ENCODE measurements at regions not wholly inside any gene's neighbourhood (a gene's known extent, or its start where the extent isn't known, plus 50 kb on each side); places are given as distances from the start of the nearest gene placed in this dataset.

DNA sequence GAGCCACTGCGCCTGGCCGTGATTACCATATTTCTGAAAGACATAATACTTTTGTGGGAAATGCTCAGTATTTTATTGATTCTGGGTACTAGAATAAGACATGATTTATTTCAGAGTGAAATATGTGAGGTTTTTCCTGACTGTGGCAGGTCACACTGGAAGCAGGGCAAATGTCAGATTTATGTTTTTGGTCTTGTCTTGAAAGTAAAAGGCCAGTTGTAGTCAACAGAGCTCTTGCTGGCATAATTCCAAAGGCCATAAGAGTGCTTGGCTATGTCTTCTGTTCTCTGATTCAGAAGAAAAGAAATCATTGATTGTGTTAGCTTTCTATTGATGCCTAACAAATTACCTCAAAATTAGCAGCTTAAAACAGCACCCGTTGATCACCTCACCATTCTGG lies 176.4 kb downstream of the TJP1 start:
- TF ChIP-seq, protein P1, sequence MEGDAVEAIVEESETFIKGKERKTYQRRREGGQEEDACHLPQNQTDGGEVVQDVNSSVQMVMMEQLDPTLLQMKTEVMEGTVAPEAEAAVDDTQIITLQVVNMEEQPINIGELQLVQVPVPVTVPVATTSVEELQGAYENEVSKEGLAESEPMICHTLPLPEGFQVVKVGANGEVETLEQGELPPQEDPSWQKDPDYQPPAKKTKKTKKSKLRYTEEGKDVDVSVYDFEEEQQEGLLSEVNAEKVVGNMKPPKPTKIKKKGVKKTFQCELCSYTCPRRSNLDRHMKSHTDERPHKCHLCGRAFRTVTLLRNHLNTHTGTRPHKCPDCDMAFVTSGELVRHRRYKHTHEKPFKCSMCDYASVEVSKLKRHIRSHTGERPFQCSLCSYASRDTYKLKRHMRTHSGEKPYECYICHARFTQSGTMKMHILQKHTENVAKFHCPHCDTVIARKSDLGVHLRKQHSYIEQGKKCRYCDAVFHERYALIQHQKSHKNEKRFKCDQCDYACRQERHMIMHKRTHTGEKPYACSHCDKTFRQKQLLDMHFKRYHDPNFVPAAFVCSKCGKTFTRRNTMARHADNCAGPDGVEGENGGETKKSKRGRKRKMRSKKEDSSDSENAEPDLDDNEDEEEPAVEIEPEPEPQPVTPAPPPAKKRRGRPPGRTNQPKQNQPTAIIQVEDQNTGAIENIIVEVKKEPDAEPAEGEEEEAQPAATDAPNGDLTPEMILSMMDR (conservative IDR thresholded peaks at IDR 0.05 in 1 of 2, IDR thresholded peaks at IDR 0.05 in 1 of 2; ENCODE audit: low read depth in 1 of 2, low read length in 2 of 2) = no peak
- no peak for TF ChIP-seq EZH2 (IDR thresholded peaks at IDR 0.05; ENCODE audit: low read length, missing control alignments)

Data from fibroblast of lung (primary cell).